CD4-positive, alpha-beta T cell treated with Interleukin-15 for 4 hours (primary cell): ENCODE measurements at regions not wholly inside any gene's neighbourhood (a gene's known extent, or its start where the extent isn't known, plus 50 kb on each side); places are given as distances from the start of the nearest gene placed in this dataset.

Experiments
- DNase-seq: peaks from one replicate; pipeline ENCODE4 v3.0.0-alpha.2; 2020; ENCODE audit warnings: low spot score

DNA sequence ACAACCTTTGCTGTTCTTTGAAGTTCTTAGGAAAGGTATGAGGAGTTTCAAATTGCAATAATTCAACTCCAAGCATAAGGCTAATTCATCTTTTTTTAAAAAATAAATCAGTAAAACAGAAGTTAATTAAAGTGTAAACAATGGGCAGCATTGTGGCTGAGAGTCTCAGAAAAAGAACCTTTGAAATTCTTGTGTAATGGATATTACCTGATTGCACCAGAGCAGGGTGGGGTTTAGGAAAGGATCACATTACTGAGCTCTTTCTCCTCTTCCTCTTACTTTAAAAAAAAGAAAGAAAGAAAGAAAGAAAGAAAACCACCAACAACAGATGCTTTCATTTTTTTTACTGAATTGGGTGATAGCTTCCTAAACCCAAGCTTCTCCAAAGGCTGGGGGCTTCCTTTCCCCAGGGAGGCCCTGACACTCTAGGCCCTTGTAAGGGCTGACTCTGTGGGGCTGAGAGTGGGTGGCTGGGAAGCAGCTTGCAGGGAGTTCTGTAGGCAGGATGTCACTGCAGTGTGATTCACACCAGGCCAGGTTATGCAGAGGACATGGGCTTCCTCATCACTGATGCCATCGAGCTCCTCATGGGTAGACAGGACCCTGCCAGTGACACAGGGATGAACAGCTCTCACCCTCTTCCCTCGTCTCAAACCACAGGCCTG, 564.5 kb downstream of the FGF9 start:
- no peak for DNase-seq

- DNase-seq: no peak
These were observed 565.0 kb downstream of the FGF9 start for GRCh38 chr13:22235950-22236290.

DNA sequence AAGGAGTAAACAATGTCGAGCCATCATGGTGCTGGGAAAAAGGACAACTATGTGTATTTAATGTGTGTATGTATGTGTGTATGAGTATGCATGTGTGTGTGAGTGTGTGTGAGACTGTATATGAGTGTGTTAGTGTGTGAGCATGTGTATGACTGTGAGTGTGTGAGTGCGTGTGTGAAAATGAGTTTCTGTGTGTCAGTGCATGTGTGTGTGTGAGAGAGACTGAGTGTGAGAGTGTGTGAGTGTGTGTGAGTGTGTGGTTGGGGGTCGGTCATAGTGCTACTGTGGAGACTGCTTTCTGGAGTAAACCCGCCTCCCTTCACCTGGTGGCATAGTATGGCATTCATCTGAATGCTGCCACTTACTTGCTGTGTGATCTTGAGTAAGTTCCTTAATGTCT, 567.4 kb downstream of the FGF9 start:
- DNase-seq: no peak

DNA sequence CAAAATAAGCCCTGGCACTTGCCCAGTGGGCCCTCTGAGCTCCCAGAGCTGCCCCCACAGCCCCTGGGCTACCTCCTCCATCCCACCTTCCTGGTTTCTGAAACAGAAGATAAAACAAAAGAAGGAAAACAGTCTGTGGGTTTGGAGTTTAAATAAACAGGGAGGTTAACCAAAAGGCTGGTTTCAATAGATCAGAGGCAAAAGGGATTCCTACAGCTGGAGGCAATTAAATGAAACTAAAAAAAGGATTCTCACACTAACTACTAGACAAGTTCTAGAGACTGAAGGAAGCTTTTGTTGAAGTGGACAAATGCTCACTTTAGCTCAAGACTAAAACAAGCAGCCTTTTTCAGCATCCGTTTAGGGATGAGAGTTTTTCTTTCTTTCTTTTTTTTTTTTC, 569.8 kb downstream of the FGF9 start:
- DNase-seq: no peak

DNA sequence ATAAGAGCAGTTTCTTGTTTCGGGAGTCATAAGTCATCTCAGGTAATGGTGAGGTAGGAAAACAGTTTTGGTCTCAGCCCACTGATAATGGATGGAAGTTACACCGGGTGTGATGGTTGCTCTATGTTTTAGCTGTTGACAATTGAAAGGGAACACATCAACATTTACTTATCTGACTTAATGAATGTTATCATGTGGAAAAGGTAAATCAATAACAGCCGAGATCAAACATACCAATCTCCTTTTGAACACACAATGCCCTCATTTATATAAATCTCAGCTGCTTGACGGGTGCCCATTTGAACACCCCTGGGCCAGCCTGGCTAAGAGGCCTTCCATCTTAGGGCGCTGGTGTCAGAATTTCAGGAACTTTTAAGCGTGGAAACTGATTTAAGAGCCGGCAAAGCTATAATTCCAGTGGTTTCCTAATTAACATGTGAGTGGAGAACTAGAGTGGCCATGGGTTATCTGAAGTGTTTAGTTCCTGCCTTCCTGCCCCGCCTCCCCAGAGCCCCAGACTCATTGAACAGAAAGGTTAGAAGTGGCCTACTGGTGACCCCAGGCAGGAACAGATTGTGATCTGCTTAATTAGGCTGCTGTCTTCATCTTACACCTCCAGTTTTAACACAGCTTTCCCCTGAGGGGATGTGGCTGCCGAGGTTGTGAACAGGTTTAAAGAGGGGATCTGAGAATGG, 572.7 kb downstream of the FGF9 start:
- DNase-seq: no peak

DNA sequence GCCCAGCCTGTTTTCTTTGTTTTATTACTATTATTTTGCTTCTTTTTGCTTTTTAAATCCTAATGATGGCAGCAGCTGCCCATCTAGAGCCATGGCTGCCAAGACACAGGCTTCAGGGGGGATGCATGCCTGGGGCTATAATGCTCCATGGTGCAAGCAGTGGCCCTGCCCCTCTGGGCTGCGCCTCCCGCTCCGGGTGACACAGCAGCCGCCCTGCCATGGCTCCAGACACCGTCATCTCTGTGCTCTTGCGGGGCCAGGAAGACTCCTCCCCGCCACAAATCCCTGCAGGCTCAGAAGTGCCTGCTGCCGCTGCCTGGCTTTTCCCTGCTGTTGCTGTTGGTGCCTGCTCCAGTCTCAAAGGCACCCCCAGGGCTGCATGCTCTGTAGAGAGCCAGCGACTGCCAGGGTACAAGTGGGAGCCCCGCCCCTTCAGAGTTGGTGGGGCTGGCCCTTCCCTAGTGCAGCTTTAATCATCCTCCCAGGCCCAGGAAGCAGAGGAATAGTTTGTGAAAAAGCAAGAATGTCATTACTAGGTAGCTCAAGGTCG, 581.5 kb downstream of the FGF9 start:
- DNase-seq: no peak

DNA sequence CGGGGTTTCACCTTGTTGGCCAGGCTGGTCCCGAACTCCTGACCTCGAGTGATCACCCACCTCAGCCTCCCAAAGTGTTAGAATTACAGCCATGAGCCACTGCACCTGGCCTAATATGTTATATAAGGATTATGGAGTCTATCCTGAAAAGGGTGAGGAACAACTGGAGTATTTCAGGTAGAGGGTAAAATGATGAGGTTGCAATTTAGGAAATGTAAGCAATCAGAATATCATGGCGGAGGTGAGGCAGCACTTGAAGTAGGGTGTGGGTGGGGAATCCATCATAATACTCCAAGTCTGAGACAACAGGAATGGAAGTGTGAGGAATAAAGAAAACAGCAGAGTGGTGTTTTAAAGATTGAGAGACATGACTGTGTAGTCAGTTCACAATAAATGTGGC, 582.2 kb downstream of the FGF9 start:
- DNase-seq: no peak

- DNase-seq: no peak
These were observed 585.3 kb downstream of the FGF9 start for GRCh38 chr13:22256111-22256639.

GRCh38 chr13:22262001-22262885, 591.4 kb downstream of the FGF9 start:
- no peak for DNase-seq

DNA sequence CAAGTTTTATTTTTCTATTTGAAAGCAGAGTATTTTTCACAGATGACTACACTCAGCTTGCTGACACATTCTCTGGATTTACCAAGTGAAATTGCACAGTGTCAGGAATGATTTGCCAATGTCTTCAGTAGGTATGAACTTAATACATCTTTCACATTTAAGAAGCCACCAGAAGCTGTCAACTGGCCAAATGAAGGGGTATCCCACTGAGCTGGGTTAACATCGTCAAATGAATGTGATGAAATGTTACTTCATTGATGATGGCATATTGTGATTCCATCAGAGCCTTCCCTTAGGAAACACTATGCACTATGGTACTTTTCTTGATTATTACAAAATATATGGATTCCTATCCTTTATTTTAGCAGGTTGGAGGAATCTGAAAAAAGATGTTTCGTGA, 592.3 kb downstream of the FGF9 start:
- no peak for DNase-seq

DNA sequence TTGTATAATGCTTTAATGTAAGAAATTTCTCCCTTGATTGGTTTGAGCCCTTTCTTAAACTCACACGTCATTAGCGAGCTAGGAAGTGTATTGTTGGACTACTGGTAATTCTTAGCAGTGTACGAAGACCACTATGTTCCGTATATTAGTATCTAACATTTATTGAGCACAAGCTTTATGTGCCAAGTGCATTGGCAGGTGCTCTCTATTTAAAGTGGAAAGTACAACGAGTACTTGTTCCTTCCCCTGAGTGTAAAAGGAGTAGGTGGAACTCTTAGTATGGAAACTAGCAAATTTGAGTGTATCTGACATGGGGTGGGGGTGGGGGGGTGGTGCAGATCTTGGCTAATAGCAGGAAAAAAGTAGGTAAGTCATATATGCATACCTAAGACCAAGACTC, 594.7 kb downstream of the FGF9 start:
- no peak for DNase-seq

DNA sequence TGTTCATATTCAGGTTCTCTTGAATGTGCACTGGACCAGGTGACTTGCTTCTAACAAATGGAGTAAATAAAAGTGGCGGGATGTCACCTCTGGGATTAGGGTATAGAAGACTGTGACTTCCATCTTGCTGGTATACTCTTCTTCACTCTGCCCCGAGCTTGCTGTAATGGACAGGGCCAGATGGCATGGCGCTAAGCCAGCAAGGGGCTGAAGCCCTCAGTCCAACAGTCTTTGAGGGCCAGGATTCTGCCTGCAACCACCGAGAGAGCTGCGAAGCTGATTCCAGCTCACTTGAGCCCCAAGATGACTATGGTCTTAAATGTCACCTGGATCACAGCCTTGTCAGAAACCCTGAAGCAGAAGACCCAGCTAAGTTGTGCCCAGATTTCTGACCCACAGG, 600.0 kb downstream of the FGF9 start:
- DNase-seq: no peak

DNA sequence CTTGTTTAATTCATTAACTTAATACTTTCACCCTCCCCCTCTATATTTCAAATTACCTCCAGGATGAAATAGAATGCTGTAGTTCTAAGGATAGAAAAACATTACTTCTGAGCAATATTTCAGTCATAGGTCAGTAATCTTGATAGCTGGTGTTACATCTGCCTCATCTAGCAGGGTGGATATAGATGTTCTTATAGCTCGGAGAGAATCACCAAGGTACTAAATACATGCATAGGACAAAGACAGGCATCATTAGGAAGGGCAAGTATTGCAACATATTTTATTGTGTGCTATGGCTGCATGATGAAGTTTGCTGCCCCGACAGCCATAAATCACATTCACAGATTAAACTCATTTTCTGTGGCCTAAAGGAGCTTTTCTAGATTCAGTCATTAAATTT, 601.0 kb downstream of the FGF9 start:
- DNase-seq: no peak

GRCh38 chr13:22275393-22275792, 604.5 kb downstream of the FGF9 start:
- no peak for DNase-seq

- DNase-seq: no peak
These were observed 605.7 kb downstream of the FGF9 start for GRCh38 chr13:22276616-22277015.

DNA sequence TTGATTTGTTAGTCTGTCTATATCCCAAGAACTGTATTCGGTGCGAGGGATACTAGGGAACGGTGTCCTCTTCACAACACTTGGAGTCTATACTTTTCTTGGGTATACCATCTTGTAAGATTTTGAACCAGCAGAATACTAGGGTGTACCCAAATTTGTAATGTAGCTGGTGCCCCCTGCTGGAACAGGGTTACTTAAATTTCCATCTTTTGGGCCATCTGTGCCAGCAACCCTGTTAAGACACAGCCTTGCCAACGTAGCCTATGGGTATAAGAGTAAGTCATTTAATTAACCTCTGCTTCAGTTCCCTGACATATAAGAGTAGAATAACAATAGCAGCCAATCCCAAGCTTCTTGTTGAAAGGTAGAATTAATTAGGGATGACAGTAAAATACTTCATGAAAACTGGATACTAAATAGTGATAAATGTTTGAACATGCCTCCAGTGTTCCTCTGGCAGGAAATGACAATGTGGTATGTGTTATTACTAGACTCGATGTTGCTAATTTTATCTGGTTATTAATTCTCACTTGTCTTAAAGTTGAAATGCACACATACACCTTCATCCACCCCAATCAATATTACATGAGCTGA, 607.6 kb downstream of the FGF9 start:
- DNase-seq: peak; percentile 68

DNA sequence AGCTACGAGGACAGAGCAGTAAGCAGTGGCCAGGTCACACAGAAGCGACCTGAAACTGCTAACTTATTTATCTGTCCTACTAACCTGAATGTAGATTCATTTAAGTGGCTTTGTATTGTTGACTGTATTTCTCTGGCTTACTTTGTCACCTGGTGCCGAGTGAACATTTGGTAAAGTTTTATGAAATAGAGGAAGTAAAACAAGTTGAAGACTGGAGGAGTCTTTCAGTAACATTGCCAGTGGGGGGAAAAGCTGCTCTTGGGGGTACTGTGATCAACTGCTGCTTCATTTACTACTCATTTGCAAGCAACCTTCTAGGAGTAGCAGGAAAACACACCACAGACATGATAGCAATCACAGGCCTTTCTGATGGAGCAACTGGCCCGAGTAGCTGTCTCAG, 615.0 kb downstream of the FGF9 start:
- DNase-seq: no peak

DNA sequence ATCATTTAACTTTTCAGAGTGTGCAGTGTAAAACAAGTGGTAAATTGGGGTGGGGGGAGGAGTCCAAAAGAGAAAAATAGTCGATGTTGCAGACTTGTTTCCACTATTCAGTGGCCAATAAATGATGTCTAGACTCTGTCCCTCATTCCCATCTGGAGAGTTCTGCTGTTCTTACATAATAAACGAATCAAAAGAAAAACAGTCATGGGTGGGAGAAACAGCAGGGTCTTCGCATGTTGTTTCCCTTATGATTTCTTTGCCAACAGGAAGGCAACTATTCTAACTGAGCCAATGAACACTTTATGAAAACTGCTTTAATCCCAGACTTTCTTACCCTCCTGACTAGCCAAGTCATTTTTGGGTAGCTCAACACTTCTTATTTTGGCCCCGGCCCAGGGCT, 615.5 kb downstream of the FGF9 start:
- no peak for DNase-seq

- DNase-seq: no peak
These were observed 616.6 kb downstream of the FGF9 start for GRCh38 chr13:22287343-22287920.

DNA sequence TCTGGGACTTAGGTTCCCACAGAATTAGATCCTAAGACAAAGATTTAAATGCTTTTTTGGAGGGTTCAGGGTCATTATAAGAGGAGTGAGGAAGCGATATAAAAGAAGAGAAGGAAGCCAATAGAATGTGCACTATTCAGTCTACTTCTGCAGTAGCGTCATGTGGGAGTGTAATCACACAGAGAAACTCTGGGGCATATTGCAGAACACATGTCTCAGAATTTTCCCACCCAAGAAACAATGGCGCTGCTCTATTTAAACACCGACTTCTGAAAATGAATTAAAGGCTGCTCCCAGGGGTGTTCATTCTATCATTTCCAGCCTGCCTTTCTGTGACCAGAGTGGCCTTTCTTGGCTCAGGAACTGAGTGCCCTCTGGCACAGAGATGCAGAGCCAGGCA, 617.6 kb downstream of the FGF9 start:
- DNase-seq: no peak

GRCh38 chr13:22289711-22290110, 618.8 kb downstream of the FGF9 start:
- no peak for DNase-seq

- no peak for DNase-seq
These were observed 627.7 kb downstream of the FGF9 start for GRCh38 chr13:22298530-22298929.
